ENCODE measurements at regions not wholly inside any gene's neighbourhood (a gene's known extent, or its start where the extent isn't known, plus 50 kb on each side); places are given as distances from the start of the nearest gene placed in this dataset.
A peak's percentile ranks its signal among the peaks of the same experiment; 100 is the strongest.

DNA sequence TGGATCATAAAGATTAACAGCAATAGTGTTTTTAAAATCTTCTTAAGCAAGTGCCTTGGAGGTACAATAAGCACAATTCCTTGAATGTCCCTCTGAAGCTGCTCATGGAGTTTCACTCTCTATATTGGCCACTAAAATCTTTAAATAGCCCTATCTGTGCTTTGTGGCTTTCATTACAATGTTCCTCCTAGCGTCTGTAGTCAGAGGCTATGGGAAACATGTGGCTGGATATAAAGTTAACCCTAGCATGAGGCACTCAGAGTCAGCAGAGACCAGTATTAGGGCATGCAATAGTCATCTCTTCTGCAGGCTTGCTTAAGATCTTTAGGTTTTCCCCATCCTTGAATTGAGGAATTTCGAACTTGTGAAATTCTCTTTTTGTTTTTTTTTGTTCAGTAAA, 668.2 kb downstream of the CDH11 start:
- no peak for DNase-seq

DNA sequence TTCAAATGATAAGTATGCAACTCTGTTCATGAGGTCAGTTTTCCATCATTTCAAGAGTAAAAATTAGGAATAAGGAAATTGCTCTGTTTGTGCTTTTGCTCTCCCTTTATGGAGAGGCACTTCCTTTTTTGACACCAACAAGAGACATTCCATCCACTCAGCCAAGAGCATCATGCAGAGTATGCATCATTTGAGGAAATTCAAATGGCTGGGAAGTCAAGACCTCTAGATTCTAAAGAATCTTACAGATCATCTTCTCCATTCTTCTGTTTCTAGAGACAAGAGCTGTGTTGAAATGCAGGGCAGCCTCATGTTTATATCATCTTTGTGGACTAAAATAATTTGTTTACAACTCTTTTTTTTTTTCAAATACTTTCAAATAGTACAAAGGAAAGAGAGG, 669.4 kb downstream of the CDH11 start:
- DNase-seq: no peak

DNA sequence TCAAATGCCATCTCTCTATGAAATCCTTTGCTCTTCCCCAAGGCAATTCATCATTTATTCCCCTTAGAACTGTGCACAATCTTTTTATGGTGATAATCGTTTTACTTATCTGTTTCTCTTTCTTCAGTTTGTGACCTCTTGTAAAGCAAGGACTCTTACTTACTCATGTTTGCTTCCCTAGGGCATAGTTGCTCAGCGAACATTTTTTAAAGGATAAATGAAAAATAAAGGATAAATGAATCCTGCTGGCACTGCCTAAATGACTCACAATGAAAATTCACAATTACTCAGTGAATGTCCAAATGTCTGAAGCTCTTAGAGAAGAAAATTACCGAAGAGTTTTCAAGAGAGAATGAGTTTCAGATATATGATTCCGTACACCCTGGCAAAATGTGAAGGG, 671.7 kb downstream of the CDH11 start:
- DNase-seq: no peak

DNA sequence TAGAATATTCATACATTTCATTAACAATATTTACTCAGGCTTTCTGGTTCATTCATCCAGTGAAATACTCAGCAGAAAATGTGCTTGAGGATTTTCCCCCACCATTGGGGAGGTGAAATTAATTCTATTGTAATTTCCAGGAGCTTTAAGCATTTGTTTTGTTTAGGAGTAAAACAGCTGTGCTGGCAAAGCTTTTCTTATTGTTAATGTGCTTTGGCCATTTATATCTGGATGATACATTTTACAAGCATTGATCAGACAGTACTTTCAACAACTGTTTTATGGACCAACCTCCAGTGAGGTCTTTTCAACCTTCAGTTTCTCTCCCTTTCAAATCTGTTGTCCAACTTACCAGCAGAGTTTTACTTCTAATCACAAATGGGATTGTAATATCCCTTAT, 672.4 kb downstream of the CDH11 start:
- no peak for DNase-seq

DNA sequence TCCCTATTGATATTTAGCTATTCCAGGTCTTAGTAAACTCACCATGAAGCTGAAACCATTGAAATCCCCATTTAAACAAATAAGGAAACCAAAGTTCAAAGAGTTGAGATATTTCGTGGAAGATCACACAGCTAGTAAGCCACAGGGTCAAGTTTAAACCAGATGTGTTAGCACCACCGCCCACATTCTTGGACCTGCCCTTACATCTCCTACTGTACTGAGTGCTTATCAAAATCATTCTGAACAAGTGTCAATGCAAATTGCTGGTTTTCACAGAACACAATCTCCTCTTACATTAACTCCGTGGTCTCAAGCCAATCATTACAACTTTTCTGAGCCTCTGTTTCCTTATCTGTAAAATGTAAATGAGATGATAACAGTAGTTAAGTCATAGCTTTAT, 676.2 kb downstream of the CDH11 start:
- DNase-seq: no peak

DNA sequence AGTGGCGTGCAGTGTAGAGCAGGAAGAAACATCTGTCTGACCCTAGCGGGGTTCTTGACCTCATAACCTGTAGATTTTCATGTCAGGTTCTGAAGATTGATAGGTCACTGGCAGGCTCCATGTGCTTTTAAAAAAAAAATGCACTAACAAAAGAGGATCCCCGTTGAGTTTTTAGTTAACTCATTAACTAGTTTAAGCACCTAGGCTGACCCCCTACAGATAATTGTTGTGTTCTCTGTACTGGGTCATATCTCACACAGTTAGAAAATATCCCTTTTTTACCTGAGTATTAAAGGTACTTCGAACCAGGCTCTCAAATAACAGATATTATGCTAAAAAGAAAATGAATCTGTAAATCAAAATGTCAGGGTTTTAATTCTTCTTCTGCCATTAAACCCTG, 676.6 kb downstream of the CDH11 start:
- no peak for DNase-seq

DNA sequence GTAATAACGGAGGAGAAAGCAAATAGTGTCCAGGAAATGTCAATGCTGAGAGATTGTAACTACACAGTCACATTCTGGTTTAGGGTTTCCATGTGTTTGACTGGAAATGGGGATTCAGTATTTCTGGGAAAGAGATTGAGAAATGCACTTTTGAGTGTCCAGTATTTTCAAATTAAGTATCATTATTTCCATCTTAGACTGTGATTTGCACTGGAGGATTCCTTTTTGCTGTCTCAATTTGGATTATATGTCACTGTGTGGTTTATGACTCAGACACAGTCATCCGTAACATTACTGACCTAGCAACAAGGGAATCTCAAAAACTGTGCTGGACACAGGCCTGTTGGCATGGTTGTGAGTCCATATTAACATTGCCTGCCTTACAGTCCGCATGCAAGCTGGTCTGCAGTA, 681.4 kb downstream of the CDH11 start:
- no peak for DNase-seq

DNA sequence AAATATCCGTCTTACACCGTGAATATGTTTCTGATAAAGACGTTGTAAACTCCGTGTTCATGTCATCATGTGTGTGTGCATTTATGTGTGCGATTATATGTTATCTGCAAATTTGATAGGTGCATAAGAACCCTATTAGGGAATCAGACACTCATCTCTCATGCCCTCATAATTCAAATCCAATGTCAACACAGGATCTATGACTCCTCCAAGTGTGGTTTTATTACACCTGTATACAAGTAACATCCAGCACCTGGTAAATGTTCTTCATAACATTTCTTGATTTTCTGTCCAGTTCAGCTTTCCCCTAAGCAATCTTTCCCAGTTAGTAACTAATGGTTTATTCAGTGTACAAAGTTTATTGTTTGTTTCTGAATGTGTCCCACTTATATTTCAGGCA, 681.9 kb downstream of the CDH11 start:
- no peak for DNase-seq

DNA sequence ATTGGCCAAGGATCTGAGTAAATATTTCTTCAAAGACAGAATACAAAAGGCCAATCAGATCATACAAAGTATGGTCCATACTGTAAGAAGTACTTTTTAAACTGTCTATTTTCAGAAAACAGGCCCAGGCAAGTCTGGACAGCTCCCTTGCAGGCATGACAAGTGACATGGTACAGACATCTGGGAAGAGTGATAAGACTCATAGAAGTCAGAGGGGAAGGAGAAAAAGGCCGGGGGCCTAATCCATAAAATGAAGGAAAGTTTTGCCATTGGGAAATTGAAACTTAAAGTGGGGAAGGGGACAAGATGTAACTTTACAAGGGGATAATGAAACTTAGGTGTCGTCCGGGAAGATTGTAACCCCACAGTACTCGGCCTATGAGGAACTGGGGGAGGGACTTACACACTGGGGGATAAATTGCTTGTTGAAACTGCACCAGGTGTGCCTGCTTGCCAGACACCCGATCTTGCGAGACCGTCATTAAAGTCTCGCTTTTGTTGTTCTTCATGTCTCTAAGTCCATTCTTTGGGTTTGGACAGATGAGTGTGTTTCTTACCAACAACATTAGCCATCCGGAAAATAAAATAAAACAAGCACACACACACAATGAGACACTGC, 684.0 kb downstream of the CDH11 start:
- DNase-seq: peak; percentile 15

DNA sequence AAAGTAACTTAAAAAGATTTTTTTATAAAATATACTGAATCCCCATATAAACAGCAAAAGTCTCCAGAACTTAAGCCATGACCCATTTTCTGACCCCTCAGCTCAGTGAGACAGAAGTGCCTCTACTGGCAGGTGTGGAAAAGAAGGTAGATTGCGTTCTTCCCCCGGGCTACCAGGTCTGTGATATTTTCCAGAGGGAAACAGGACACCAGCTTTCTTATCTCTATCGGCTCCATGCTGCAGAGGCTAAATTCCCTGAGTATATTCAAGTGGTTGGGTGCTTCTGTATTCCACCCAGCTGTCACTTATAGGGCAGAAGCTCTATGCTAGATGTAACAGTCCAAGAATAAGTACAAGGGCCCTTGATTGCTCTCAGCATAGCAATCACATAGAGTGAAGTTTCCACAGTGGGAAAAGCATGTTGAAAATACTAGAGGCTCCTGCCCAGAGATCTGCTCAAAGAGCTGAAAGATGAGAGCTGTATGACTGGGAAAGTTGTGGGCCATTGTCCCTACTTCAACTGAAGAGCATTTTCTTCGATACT, 687.3 kb downstream of the CDH11 start:
- DNase-seq: no peak

DNA sequence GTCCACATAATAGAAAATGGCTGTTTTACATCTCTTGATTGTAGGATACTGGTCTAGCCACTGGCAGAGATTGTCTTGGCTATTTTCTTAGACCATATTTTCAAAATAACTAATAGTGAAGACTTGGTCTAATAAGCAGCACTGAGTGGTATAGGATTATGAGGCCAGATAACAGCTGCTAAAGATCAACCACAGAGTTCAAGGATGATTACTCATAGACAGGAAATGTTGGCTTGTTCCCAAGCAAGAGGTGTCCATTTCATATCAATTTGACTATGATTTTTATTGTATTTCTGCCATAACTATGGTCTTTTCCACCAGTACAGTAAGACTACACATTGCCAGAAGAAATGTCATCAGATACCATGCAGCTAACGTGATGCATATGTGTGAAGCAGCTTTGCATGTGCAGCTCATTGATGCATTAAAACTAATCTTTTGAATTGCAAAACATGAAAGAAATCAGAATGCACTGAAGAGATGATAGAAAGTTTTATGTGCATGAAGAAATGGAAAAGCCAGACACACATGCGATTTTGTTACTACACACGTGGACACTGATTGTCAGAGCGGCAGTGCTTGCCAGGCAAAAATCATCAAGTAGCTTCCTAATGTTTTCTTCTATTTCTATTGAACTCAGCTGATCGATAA, 693.3 kb downstream of the CDH11 start:
- DNase-seq: no peak

DNA sequence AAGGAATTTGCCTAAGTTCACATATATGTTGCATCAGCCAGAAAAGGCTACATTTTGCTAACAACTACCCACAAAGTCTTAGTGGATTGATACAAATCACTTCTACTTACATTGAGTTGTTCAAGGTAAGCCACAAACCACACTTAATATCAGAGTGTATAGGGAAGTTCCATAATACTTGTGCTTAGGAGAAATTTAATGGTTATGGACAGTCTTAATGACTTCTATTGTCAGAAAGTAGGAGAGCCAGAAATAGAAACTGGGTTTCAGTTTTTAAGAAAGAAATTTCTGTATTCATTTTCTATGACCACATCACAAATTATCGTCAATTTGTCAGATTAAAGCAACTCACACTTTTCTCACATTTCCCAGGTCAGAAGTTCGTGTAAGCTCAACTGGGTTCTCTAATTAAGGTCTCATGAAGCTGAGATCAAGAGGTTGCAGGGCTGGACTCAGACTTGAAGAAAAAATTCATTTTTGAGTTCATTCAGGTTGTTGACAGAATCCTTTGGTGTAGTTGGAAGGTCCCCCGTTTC, 695.7 kb downstream of the CDH11 start:
- DNase-seq: no peak

DNA sequence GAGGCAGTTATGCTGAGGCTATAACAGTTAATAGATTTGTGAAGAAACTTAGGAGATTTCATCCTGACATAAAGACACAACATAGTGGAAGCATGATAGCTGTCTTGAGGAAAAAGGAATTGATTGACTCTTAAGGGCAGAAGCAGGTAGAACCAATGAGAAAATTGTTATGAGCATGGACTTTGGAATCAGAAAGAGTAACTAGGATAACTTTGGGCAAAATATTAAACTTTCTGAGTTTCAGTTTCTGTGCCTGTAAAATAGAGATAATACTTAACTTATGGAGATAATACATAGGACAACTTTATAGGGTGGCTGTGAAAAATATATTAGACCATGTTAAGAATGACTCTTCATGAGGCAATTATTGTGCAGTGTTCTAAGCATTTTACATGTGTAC, 696.5 kb downstream of the CDH11 start:
- DNase-seq: no peak

DNA sequence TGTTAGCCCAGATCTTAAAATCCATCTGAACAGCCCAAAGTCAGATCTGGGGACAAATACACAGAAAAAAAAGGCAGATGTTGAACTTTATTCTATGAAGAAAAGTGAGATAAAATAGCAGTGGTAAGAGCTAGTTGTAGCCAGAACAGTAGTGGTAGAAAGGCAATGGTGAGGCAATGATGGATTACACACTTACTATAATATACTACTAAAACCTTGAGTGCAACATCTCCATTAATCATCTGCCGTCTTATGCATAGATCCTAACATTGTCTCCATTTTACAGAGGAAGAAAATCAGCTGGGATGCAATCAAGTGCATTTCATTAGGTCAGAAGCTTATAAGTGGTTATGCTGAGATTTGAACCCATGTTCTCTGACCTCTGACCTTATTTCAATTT, 699.6 kb downstream of the CDH11 start:
- no peak for DNase-seq

DNA sequence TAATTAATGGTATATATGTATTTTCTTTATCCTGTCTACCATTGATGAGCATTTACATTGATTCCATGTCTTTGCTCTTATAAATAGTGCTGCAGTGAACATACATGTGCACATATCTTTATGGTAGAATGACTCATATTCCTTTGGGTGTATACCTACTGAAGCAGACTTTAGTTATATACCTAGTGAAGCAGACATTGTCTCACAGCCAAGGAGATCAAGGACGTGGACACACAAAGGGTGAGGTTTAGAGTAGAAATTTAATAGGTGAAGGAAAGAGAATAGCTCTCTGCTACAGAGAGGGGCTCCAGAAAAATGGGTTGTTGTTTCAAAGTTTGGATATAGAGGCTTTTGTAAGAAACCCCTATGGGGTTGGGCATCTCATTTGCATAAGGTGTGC, 700.3 kb downstream of the CDH11 start:
- DNase-seq: no peak

DNA sequence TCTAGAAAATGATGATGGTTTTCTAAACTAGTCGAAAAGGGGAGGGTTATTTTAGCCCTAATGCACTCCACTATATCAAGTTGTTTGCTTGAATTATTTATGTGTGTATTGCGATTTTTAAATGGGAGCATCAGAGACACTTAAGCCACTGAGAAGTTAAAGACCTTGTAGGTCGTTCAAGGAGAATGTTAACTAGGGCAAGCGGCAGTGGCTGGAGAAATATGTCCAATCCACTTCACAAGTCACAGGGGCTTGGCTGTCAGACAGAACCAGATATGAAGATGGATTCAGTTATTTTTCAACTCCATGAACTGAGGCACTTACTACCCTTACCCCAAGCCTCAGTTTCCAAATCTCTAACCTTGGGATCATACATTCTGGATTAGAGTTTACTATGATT, 702.0 kb downstream of the CDH11 start:
- no peak for DNase-seq

DNA sequence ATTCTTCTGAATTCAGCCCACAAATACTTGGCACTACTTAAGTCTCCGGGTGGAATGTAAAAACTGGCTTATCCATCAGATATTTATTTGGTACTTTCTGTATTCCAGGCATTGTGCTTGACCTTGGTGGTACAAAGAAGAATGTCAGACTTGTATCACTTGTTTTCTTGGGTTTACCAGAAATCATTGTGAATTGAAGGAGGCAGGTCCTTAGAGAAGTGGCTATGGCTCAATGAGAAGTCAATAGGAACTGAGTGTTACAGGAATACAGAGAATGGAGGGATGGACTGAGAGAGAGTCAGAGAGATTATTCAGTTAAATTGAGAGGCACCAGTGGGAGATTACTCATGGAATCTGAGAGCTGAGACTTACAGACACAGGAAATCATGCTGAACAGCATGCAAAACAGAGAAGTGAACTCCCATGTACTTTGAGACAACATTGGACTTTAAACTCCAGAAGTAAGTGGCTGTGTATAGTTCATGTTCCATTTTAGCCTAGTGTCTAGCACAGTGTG, 704.1 kb downstream of the CDH11 start:
- DNase-seq: no peak

DNA sequence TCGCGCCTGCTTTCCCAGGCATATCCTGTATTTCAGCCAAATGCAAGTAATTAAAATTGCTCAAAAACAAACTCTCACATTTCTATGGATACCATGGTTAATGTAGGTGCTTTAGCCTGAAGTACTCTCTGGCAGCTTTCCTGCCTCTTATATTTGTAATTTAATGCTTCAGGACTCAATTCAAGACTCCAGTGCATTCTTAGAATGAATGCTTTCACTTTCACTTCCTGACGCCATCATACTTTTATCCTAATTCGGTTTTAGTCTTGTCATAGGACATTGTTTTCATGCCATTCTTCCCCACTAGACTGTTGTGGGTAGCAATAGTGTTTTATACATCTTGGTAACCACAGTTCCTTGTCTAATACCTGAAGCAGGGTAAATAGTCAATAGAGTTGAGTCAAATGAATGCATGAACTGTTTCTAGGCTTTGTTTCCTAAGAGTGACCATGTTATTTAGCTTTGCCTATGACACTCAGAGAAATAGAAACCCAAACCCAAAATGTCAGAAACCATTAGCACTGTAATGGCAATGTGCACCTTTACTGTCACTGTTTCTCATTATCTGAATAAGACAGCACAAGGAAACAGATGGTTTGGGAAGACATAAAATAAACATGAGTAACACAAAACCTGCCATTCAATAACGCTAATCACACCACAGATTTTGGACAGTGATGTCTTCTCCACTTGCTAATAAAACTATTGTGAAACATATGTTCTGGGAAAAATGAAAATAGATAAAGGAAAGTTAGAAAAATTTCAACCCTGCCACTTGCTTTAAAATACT, 705.5 kb downstream of the CDH11 start:
- no peak for DNase-seq

DNA sequence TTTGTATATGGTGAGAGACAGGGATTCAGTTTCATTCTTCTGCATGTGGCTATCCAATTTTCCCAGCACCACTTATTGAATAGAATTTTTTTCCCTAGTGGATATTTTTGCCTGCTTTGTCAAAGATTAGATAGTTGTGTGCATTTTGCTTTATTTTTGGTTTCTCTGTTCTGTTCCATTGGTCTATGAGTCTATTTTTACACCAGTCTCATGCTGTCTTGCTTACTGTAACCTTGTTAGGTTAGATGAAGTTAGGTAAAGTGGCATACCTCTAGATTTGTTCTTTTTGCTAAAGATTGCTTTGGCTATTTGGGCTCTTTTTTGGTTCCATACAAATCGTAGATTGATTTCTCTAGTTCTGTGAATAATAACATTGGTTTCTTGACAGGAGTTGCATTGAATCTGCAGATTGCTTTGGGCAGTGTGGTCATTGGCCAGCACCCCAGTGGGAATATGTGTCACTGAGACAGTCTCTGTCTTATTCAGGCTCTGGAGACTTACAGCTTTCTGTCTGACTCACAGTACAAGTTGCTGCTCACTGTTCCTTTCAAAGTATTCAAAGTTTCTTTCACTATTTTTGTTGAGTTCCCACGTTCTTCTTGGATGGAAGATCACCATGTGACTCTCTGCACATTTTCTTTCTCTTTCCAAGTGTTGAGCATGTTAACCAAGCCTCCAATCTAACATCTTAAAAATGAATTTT, 709.1 kb downstream of the CDH11 start:
- DNase-seq: no peak

DNA sequence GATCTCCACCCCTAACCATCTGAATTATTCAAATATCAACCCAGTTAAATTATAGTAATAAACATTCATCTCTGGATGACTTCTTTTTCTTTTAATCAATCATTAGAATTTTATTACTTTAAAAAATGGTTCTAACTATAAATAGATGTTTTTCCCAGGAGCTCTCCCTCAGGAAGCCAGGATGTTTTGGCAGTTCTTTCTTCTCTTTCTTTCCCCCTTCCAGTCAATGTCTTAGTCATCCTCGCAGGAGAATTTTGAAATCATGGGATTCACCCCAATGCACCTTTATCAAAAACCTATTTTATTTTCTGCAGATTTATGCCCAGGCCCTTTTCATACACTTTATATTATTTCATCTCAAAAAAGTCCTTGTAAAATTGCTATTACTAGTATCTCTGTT, 711.6 kb downstream of the CDH11 start:
- DNase-seq: no peak

DNA sequence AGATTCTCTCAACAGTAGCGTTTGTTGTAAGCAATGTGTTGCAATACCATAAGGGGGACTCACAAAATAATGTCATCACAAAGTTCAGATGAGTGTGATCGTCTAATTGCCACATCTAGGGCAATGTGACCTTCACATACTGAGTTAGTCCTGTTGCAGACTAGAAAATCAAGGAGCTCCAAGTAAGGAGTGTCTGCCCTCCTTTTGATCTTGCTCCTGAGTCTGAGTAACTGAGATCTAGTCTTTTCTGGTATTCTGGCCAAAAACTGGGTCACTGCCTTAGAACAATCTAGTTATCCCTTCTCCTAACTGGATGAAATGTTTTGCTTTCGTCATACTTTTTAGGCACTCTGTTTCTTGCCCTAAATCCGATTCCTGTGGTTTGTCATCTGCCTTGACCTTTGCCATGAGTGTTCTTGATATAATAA, 712.1 kb downstream of the CDH11 start:
- no peak for DNase-seq

DNA sequence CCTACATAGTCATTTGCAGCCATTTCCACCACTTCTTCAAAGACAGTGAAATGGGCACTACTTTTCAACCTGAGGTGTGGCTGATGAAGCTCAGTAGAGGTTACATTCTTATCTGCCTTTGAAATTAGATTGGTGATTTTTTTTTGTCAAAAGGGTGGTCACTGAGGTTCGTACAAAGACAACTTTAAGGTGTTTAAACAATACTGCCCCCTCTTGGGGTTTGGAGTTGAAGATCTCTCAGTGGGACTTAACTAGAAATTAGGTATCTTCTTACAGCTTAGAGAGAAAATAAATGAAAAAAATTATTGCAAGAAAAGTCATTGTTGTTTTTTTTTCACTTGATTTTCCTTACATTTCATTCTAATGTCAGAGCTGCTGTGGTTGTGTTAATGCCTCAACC, 713.2 kb downstream of the CDH11 start:
- DNase-seq: no peak
